ENCODE measurements at regions not wholly inside any gene's neighbourhood (a gene's known extent, or its start where the extent isn't known, plus 50 kb on each side); places are given as distances from the start of the nearest gene placed in this dataset.

DNA sequence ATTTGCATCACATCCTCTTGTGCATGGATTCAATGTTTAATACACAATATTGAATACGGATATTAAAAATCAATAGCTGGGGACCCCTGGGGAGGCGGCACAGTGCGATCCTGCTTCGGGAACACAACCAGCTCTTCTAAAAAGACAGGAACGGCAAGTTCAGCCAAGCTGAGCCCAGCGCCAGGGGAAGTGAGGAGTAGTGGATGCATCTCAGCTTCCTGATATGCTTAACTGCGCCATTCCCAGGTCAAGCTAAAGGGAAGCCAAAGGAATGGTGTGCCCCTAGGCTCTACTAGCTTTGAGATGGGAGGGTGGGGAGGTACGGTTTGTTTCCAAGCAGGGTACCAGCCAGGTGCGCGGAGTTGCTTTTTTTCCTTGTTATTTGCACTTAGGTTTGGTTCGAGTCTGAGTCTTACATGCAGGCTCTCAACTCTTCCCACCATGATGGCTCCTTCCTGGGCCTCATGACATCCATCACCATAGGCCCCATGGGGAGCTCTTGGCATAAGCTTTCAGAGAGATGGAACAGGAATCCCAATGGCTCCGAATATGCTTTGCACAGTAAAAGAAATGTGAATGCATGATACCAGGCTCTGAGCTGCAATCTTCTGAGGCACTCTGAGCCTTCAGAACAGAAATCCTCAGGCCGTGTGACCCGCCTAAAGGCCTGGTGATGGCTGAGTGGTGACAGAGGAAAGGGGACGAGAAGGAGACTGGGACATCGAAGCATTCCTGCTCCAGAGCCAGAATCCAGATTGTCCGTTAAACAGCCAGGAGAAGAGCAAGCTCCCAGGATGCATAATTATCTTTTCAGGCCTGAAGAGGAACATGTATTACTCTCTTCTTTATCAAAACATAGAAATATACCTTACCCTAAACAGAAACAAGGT lies 51.8 kb upstream of the BCOR start:
- DNase-seq (ENCODE audit: low read depth in 2 of 2): no peak

DNA sequence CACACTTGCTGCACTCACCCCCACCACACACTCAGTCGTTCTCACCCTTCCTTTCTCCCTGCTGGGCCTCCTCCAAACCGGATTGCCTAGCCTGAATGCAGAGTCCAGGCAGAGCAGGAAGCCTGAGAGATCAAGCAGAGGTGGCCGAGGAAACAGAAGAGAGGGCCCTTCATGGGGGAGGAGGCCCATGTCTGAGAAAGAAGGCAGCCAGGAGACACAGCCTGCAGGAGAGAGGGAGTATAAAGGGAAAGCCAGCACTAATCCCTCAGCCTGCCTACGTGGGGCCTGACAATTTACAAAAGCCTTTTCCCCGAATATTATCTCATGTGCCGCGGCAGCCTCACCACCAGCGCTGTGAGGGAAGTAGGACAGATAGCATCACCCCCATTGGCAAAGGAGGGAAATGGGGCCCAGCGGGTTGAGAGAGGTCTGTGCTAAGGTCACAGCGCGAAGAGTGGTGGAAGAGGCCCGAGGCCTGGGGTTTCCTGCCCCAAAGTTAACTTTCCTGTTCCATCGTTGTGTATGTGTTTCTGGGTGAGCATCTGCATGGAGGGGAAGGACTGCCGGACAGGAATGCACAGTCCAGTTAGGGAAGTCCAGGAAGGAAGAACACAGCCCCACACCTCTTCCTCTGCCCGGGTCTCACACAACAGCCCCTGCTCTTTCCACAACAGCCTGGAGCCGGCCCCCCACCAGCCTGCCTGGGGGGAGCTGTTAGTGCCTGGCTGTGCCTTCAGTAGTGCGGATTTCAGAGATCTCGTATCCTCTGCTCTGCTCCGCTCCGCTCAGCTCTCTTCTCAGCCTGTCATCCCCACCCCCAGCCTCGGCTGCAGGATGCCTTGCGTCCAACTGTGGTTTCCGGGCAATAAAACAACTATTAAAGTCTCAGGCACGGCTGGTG lies 50.9 kb upstream of the BCOR start:
- no peak for DNase-seq (ENCODE audit: low read depth in 2 of 2)

DNA sequence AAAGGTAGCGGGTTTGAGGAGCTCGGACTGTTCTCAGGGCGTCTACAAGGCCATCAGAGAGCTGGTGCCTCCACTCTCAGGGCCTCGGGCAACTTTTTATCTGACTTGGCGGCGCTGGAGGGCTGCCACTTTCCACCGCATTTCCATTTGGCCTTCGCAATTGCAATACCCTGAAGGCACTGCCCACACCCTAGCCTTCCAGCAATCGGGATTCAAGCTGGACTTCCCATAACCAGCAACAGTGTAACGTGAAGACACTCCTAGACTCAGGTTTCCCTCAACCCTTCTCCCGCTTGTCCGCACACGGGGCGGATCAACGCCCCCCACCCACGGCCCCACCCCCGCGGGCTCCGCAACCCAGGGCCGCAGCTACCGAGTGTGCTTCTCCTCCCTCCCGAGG lies 50.2 kb upstream of the BCOR start:
- no peak for DNase-seq (ENCODE audit: low read depth in 2 of 2)

Data from stimulated activated CD4-positive, alpha-beta T cell treated with anti-CD3 and anti-CD28 coated beads, Interleukin-1b, Interleukin-23, amount 100 ng/mL, for 4 hours (primary cell).